HUES6 (cell line): ENCODE measurements at regions not wholly inside any gene's neighbourhood (a gene's known extent, or its start where the extent isn't known, plus 50 kb on each side); places are given as distances from the start of the nearest gene placed in this dataset.

ENCODE experiments used
- H3K27ac ChIP-seq: 2 replicates; pipeline ENCODE4 v1.7.0; 2013; ENCODE audit warnings: low read depth, mild to moderate bottlenecking, low read length, inconsistent platforms
- H3K27me3 ChIP-seq: 2 replicates; pipeline ENCODE4 v1.6.1; 2013; ENCODE audit warnings: low read length; ENCODE audit not compliant: control insufficient read depth, insufficient read depth
- H3K36me3 ChIP-seq: 2 replicates; pipeline ENCODE4 v1.6.1; 2013; ENCODE audit warnings: low read length; ENCODE audit not compliant: control insufficient read depth, insufficient read depth
- H3K4me1 ChIP-seq: 2 replicates; pipeline ENCODE4 v1.6.1; 2013; ENCODE audit warnings: low read length; ENCODE audit not compliant: control insufficient read depth, insufficient read depth
- H3K4me3 ChIP-seq: 2 replicates; pipeline ENCODE4 v1.5.1; 2013; ENCODE audit warnings: low read depth, low read length
- H3K9ac ChIP-seq: one replicate; pipeline ENCODE4 v1.6.1; 2013; ENCODE audit warnings: mild to moderate bottlenecking, low read length
- H3K9me3 ChIP-seq: 2 replicates; pipeline ENCODE4 v1.6.1; 2013; ENCODE audit warnings: low read depth, low read length; ENCODE audit not compliant: control insufficient read depth, insufficient read depth

GRCh38 chr18:55120896-55121295 lies 161.6 kb upstream of the CCDC68 start:
- Histone ChIP-seq H3K4me1 (no peaks in the 10 kb centered on the region), H3K27me3 (no peaks in the 10 kb centered on the region), H3K4me3 (no peak overlapping the region), H3K27ac (no peak overlapping the region), H3K9ac (no peak overlapping the region), H3K9me3 (no peaks in the 10 kb centered on the region), H3K36me3 (no peaks in the 10 kb centered on the region)

- H3K9me3 ChIP-seq: no peaks in the 10 kb centered on the region
- no peaks in the 10 kb centered on the region for H3K27me3 ChIP-seq
- no peak overlapping the region for H3K9ac ChIP-seq
- H3K36me3 ChIP-seq: no peaks in the 10 kb centered on the region
- no peaks in the 10 kb centered on the region for H3K4me1 ChIP-seq
- no peak overlapping the region for H3K27ac ChIP-seq
- no peak overlapping the region for H3K4me3 ChIP-seq
These were observed 160.2 kb upstream of the CCDC68 start for GRCh38 chr18:55119434-55119833.

- no peaks in the 10 kb centered on the region for H3K36me3 ChIP-seq
- no peaks in the 10 kb centered on the region for H3K9me3 ChIP-seq
- no peaks in the 10 kb centered on the region for H3K27me3 ChIP-seq
- H3K27ac ChIP-seq: no peak overlapping the region
- no peaks in the 10 kb centered on the region for H3K4me1 ChIP-seq
- no peak overlapping the region for H3K4me3 ChIP-seq
- H3K9ac ChIP-seq: no peak overlapping the region
These were observed 159.8 kb upstream of the CCDC68 start for GRCh38 chr18:55119016-55119415.

GRCh38 chr18:55116863-55117262 lies 157.6 kb upstream of the CCDC68 start:
- Histone ChIP-seq H3K9me3 (no peaks in the 10 kb centered on the region), H3K36me3 (no peaks in the 10 kb centered on the region), H3K27ac (no peak overlapping the region), H3K4me1 (no peaks in the 10 kb centered on the region), H3K4me3 (no peak overlapping the region), H3K9ac (no peak overlapping the region), H3K27me3 (no peaks in the 10 kb centered on the region)

- H3K9ac ChIP-seq: no peak overlapping the region
- H3K9me3 ChIP-seq: no peaks in the 10 kb centered on the region
- H3K4me3 ChIP-seq: no peak overlapping the region
- H3K36me3 ChIP-seq: no peaks in the 10 kb centered on the region
- H3K27me3 ChIP-seq: no peaks in the 10 kb centered on the region
- H3K27ac ChIP-seq: no peak overlapping the region
- no peaks in the 10 kb centered on the region for H3K4me1 ChIP-seq
These were observed 156.3 kb upstream of the CCDC68 start for GRCh38 chr18:55115606-55116005.

- Histone ChIP-seq H3K36me3 (no peaks in the 10 kb centered on the region), H3K4me1 (no peaks in the 10 kb centered on the region; the same call in 1 of the 2 replicates), H3K27me3 (no peaks in the 10 kb centered on the region), H3K9ac (no peak overlapping the region), H3K4me3 (no peak overlapping the region), H3K27ac (no peak overlapping the region), H3K9me3 (no peaks in the 10 kb centered on the region)
These were observed 155.6 kb upstream of the CCDC68 start for GRCh38 chr18:55114876-55115275.

- no peaks in the 10 kb centered on the region for H3K27me3 ChIP-seq
- H3K4me1 ChIP-seq: peaks cover 6% of the 10 kb centered on the region; the same call in 1 of the 2 replicates
- no peaks in the 10 kb centered on the region for H3K9me3 ChIP-seq
These were observed 154.5 kb upstream of the CCDC68 start for GRCh38 chr18:55113800-55114199.

GRCh38 chr18:55111271-55111670 lies 152.0 kb upstream of the CCDC68 start:
- Histone ChIP-seq H3K9me3 (no peaks in the 10 kb centered on the region), H3K4me1 (peaks cover 6% of the 10 kb centered on the region; the same call in 1 of the 2 replicates), H3K9ac (no peak overlapping the region), H3K27ac (no peak overlapping the region), H3K36me3 (no peaks in the 10 kb centered on the region), H3K27me3 (no peaks in the 10 kb centered on the region), H3K4me3 (no peak overlapping the region)

More at GRCh38 chr18:55113800-55114199, 154.5 kb upstream of the CCDC68 start:
- Histone ChIP-seq H3K4me3 (no peak overlapping the region), H3K27ac (no peak overlapping the region), H3K9ac (no peak overlapping the region), H3K36me3 (no peaks in the 10 kb centered on the region)

- Histone ChIP-seq H3K27ac (no peak overlapping the region), H3K4me1 (peaks cover 6% of the 10 kb centered on the region; the same call in 1 of the 2 replicates), H3K9ac (no peak overlapping the region), H3K9me3 (no peaks in the 10 kb centered on the region), H3K4me3 (no peak overlapping the region), H3K36me3 (no peaks in the 10 kb centered on the region), H3K27me3 (no peaks in the 10 kb centered on the region)
These were observed 151.2 kb upstream of the CCDC68 start for GRCh38 chr18:55110436-55110835.

- Histone ChIP-seq H3K4me1 (peaks cover 6% of the 10 kb centered on the region; the same call in 1 of the 2 replicates), H3K4me3 (no peak overlapping the region), H3K36me3 (no peaks in the 10 kb centered on the region), H3K9ac (no peak overlapping the region), H3K9me3 (no peaks in the 10 kb centered on the region), H3K27ac (no peak overlapping the region), H3K27me3 (no peaks in the 10 kb centered on the region)
These were observed 150.7 kb upstream of the CCDC68 start for GRCh38 chr18:55109818-55110414.

- Histone ChIP-seq H3K27ac (no peak overlapping the region), H3K9me3 (no peaks in the 10 kb centered on the region), H3K4me1 (peaks cover 6% of the 10 kb centered on the region; the same call in 1 of the 2 replicates), H3K4me3 (no peak overlapping the region), H3K27me3 (no peaks in the 10 kb centered on the region), H3K36me3 (no peaks in the 10 kb centered on the region), H3K9ac (no peak overlapping the region)
These were observed 147.6 kb upstream of the CCDC68 start for GRCh38 chr18:55106906-55107305.
